HG03460 (cell line): ENCODE measurements at regions not wholly inside any gene's neighbourhood (a gene's known extent, or its start where the extent isn't known, plus 50 kb on each side); places are given as distances from the start of the nearest gene placed in this dataset.
"Not testable (repeated sequence)": the region's sequence is repeated elsewhere in the genome, so short reads cannot be mapped to it uniquely, and the experiment has no call there.

Experiments used
- ATAC-seq: cut with Tn5 transposase; IDR thresholded peaks from one replicate; pipeline ENCODE4 v1.9.1; 2021; ENCODE audit not compliant: unreplicated experiment

- no peak for ATAC-seq
Measured at GRCh38 chr2:184993746-184994145, 395.4 kb downstream of the ZNF804A start.

- ATAC-seq: no peak
Measured at GRCh38 chr2:185006481-185006880, 408.2 kb downstream of the ZNF804A start.

GRCh38 chr2:185012643-185013042, 414.3 kb downstream of the ZNF804A start:
- no peak for ATAC-seq

GRCh38 chr2:185014076-185014475, 415.7 kb downstream of the ZNF804A start:
- no peak for ATAC-seq

- ATAC-seq: not testable (repeated sequence)
Measured at GRCh38 chr2:185025891-185026290, 427.6 kb downstream of the ZNF804A start.

- ATAC-seq: no peak
Measured at GRCh38 chr2:185035906-185036305, 437.6 kb downstream of the ZNF804A start.

- ATAC-seq: no peak
Measured at GRCh38 chr2:185044323-185044874, 446.1 kb downstream of the ZNF804A start.

- no peak for ATAC-seq
Measured at GRCh38 chr2:185050804-185051203, 452.5 kb downstream of the ZNF804A start.

GRCh38 chr2:185063761-185064160, 465.4 kb downstream of the ZNF804A start:
- ATAC-seq: no peak

- no peak for ATAC-seq
Measured at GRCh38 chr2:185066128-185066527, 467.8 kb downstream of the ZNF804A start.

GRCh38 chr2:185069107-185069506, 470.8 kb downstream of the ZNF804A start:
- no peak for ATAC-seq

GRCh38 chr2:185074156-185074555, 475.8 kb downstream of the ZNF804A start:
- ATAC-seq: no peak

- no peak for ATAC-seq
Measured at GRCh38 chr2:185082749-185083148, 484.4 kb downstream of the ZNF804A start.

GRCh38 chr2:185108588-185108987, 510.3 kb downstream of the ZNF804A start:
- ATAC-seq: no peak

- no peak for ATAC-seq
Measured at GRCh38 chr2:185127412-185127811, 529.1 kb downstream of the ZNF804A start.

- ATAC-seq: no peak
Measured at GRCh38 chr2:185128346-185128745, 530.0 kb downstream of the ZNF804A start.

- ATAC-seq: no peak
Measured at GRCh38 chr2:185128996-185129395, 530.7 kb downstream of the ZNF804A start.

GRCh38 chr2:185130685-185131084, 532.4 kb downstream of the ZNF804A start:
- no peak for ATAC-seq

GRCh38 chr2:185132501-185133041, 534.2 kb downstream of the ZNF804A start:
- no peak for ATAC-seq

- ATAC-seq: no peak
Measured at GRCh38 chr2:185137700-185138099, 539.4 kb downstream of the ZNF804A start.

GRCh38 chr2:185142677-185143076, 544.3 kb downstream of the ZNF804A start:
- ATAC-seq: no peak

- ATAC-seq: no peak
Measured at GRCh38 chr2:185144159-185144919, 546.0 kb downstream of the ZNF804A start.
